Mesothelial cell of epicardium (in vitro differentiated cells): ENCODE measurements at regions not wholly inside any gene's neighbourhood (a gene's known extent, or its start where the extent isn't known, plus 50 kb on each side); places are given as distances from the start of the nearest gene placed in this dataset.

Experiments
- DNase-seq, 2 experiments: peaks; one replicate each; pipeline ENCODE4 v3.0.0; 2021; ENCODE audit warnings: low spot score in 2 of 2; ENCODE audit not compliant: unreplicated experiment in 2 of 2
- H3K27ac Mint-ChIP-seq: 2 replicates; pipeline ENCODE4 v1.8.0; 2021; ENCODE audit warnings: mixed read lengths
- H3K27me3 Mint-ChIP-seq: 2 replicates; pipeline ENCODE4 v1.8.0; 2021; ENCODE audit warnings: low read depth, mixed read lengths
- H3K36me3 Mint-ChIP-seq: 2 replicates; pipeline ENCODE4 v1.8.0; 2021; ENCODE audit warnings: mixed read lengths
- H3K4me1 Mint-ChIP-seq: 2 replicates; pipeline ENCODE4 v1.8.0; 2021; ENCODE audit warnings: mixed read lengths
- H3K4me3 Mint-ChIP-seq: 2 replicates; pipeline ENCODE4 v1.8.0; 2021; ENCODE audit warnings: mild to moderate bottlenecking, moderate library complexity, mixed read lengths
- H3K9me3 Mint-ChIP-seq: 2 replicates; pipeline ENCODE4 v1.8.0; 2021; ENCODE audit warnings: mixed read lengths
- TF ChIP-seq, protein P1 (sequence below): fragments of 200-600 bp; sonication (generic); IDR thresholded peaks from one replicate; pipeline ENCODE4 v1.5.0; 2021; ENCODE audit warnings: antibody characterized with exemption; ENCODE audit not compliant: unreplicated experiment

DNA sequence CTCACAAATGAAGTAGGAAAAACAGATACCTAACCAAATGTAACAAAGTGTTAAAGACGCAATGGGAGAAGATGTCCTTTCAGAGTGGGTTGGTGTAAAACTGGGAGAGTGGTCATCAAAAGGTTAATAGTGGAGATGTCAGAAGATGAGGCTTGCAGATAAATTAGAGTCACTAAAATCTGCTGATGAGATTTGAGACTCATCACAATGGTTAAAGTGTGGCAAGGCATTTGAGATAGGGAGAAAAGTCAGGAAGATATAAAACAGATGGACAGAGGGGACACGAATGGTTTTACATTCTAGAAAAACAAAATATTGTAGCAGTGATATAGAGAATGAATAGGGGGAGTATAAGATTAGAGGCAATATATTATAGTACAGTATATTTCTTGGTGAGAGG, 406.0 kb upstream of the SEMA6A start:
- H3K36me3 Mint-ChIP-seq: no peaks in the 10 kb centered on the region
- H3K4me3 Mint-ChIP-seq: no peak overlapping the region
- no peak overlapping the region for H3K27ac Mint-ChIP-seq
- TF ChIP-seq, protein P1, sequence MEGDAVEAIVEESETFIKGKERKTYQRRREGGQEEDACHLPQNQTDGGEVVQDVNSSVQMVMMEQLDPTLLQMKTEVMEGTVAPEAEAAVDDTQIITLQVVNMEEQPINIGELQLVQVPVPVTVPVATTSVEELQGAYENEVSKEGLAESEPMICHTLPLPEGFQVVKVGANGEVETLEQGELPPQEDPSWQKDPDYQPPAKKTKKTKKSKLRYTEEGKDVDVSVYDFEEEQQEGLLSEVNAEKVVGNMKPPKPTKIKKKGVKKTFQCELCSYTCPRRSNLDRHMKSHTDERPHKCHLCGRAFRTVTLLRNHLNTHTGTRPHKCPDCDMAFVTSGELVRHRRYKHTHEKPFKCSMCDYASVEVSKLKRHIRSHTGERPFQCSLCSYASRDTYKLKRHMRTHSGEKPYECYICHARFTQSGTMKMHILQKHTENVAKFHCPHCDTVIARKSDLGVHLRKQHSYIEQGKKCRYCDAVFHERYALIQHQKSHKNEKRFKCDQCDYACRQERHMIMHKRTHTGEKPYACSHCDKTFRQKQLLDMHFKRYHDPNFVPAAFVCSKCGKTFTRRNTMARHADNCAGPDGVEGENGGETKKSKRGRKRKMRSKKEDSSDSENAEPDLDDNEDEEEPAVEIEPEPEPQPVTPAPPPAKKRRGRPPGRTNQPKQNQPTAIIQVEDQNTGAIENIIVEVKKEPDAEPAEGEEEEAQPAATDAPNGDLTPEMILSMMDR: no peak
- H3K4me1 Mint-ChIP-seq: peaks cover 16% of the 10 kb centered on the region
- H3K27me3 Mint-ChIP-seq: no peaks in the 10 kb centered on the region
- H3K9me3 Mint-ChIP-seq: no peaks in the 10 kb centered on the region
- no peak for DNase-seq

DNA sequence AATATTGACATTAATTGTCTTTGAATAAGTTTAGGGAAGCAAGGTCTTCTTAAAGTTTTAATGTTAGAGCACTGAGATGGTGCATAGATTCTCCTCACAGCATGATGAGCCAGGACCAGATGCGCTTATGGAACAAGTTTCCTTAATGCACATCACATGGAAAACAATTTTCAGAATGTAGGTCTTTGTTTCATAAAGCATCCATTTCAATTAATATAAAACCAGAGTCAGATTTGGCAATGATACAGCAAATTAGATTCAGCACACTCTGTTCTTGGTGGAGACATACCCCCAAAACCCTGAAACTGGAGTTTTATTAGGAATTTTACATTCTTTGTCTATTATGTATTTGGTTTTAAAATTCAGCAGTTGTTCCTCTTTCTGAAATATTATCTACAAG, 402.1 kb upstream of the SEMA6A start:
- DNase-seq: no peak
- no peak overlapping the region for H3K4me3 Mint-ChIP-seq
- H3K27me3 Mint-ChIP-seq: no peaks in the 10 kb centered on the region
- H3K4me1 Mint-ChIP-seq: peaks cover 9% of the 10 kb centered on the region
- H3K36me3 Mint-ChIP-seq: peaks cover 3% of the 10 kb centered on the region
- H3K9me3 Mint-ChIP-seq: peaks cover 21% of the 10 kb centered on the region
- TF ChIP-seq, protein P1: no peak
- H3K27ac Mint-ChIP-seq: no peak overlapping the region

DNA sequence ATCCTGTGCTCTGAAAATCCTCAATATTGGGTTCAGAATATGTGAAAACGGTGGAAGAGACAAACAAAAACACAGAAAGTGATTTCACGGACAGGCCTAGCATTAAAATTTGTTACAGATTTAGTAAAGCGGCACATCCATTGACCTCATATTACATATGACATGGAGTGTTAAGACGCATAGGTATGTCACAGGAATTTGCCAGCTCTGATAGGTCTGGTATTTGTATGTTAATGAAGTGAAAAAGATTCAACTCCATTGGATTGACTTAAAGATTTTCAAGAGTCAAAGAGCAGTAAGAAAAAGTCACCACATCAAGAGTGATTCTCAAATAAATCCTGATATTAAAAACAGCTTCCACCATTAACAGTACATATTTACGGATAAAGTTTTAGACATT, 396.5 kb upstream of the SEMA6A start:
- no peak overlapping the region for H3K4me3 Mint-ChIP-seq

GRCh38 chr5:116970318-116970717, 395.7 kb upstream of the SEMA6A start:
- peaks cover 3% of the 10 kb centered on the region for H3K36me3 Mint-ChIP-seq
- no peak overlapping the region for H3K27ac Mint-ChIP-seq
- DNase-seq: no peak
- no peaks in the 10 kb centered on the region for H3K27me3 Mint-ChIP-seq
- H3K4me1 Mint-ChIP-seq: peaks cover 9% of the 10 kb centered on the region
- H3K9me3 Mint-ChIP-seq: peaks cover 37% of the 10 kb centered on the region
- TF ChIP-seq, protein P1: no peak
- no peak overlapping the region for H3K4me3 Mint-ChIP-seq

More for the DNA sequence above, 396.5 kb upstream of the SEMA6A start:
- H3K27ac Mint-ChIP-seq: no peak overlapping the region
- no peak for DNase-seq
- H3K4me1 Mint-ChIP-seq: peaks cover 9% of the 10 kb centered on the region
- peaks cover 35% of the 10 kb centered on the region for H3K9me3 Mint-ChIP-seq
- H3K27me3 Mint-ChIP-seq: no peaks in the 10 kb centered on the region
- H3K36me3 Mint-ChIP-seq: peaks cover 3% of the 10 kb centered on the region
- TF ChIP-seq, protein P1: no peak

GRCh38 chr5:116964438-116964837, 389.8 kb upstream of the SEMA6A start:
- H3K36me3 Mint-ChIP-seq: no peaks in the 10 kb centered on the region
- no peak overlapping the region for H3K27ac Mint-ChIP-seq
- H3K27me3 Mint-ChIP-seq: no peaks in the 10 kb centered on the region
- H3K4me1 Mint-ChIP-seq: peaks cover 1% of the 10 kb centered on the region
- TF ChIP-seq, protein P1: no peak
- no peak overlapping the region for H3K4me3 Mint-ChIP-seq
- H3K9me3 Mint-ChIP-seq: peaks cover 19% of the 10 kb centered on the region
- no peak for DNase-seq

GRCh38 chr5:116961021-116961420, 386.4 kb upstream of the SEMA6A start:
- Mint-ChIP-seq H3K9me3 (peaks cover 6% of the 10 kb centered on the region), H3K4me3 (no peak overlapping the region), H3K36me3 (no peaks in the 10 kb centered on the region), H3K27ac (no peak overlapping the region), H3K27me3 (no peaks in the 10 kb centered on the region), H3K4me1 (no peaks in the 10 kb centered on the region)
- TF ChIP-seq, protein P1: no peak
- DNase-seq: no peak
